ENCODE measurements at regions not wholly inside any gene's neighbourhood (a gene's known extent, or its start where the extent isn't known, plus 50 kb on each side); places are given as distances from the start of the nearest gene placed in this dataset.

DNA sequence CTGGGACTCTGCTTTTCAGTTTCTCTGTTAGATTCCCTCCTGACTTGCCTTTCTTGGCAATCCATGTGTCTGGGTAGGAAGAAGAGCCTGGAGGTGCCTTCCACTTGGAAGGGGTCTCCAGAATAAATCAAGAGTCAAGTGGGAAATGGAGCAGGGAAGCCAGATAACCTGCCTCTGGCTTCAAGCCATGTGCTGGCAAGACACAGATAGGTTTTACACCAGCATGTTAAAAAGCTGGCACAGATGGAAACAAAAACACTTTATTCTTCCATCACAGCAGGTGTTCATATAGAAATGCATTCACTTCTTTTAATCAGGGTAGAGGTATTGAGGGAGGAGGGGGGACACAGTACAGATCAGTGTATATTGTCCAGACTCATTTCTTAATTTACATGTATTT is 356.9 kb upstream of the RUNX1 start:
- Histone ChIP-seq H2AFZ (ENCODE audit: insufficient read depth, low read depth, low read length, poor library complexity, severe bottlenecking) (no peak overlapping the region), H3K9ac (ENCODE audit: insufficient read depth, low read length, poor library complexity, severe bottlenecking) (no peak overlapping the region)

DNA sequence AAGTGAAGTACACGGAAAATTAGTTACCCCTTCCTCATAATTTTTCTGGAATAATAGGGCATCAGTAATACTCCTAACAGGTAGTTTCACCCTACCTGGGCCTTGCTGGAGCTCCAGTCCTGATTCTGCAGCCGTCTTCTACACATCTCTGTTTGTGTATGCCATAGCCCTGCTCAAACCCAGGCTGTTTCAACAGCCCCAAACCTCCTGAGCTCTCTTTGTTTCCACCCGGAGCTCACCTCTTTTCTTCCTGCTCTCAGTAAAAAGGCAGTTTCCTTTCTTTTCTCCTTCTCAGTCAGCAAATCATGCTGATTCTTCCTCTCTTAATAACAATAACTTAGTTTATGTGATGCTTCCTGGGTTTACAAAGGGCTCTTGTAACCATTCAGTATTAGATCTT is 355.1 kb upstream of the RUNX1 start:
- Mint-ChIP-seq H3K27ac (no peak overlapping the region), H3K9me3 (no peaks in the 10 kb centered on the region)

More for the DNA sequence above, 356.9 kb upstream of the RUNX1 start:
- Histone ChIP-seq H3K27me3 (ENCODE audit: control insufficient read depth in 2 of 2, insufficient read depth in 2 of 2, low read length in 2 of 2) (no peaks in the 10 kb centered on the region), H3K4me3 (replicated peaks in 1 of 3; ENCODE audit: low read depth in 2 of 3, low read length in 3 of 3) (no peak overlapping the region), H4K20me1 (ENCODE audit: insufficient read depth, low read length) (no peaks in the 10 kb centered on the region), H3K36me3 (replicated peaks in 1 of 2; ENCODE audit: control insufficient read depth in 1 of 2, insufficient read depth in 2 of 2, low read length in 2 of 2) (no peaks in the 10 kb centered on the region), H3K9me3 (replicated peaks in 1 of 2; ENCODE audit: control insufficient read depth in 1 of 2, insufficient read depth in 1 of 2, low read length in 2 of 2) (no peaks in the 10 kb centered on the region), H3K4me1 (ENCODE audit: control insufficient read depth in 1 of 2, insufficient read depth in 2 of 2, low read length in 2 of 2) (no peaks in the 10 kb centered on the region), H3K79me2 (ENCODE audit: insufficient read depth, low read length) (no peaks in the 10 kb centered on the region), H3K27ac (ENCODE audit: low read depth in 1 of 2, low read length in 2 of 2) (no peak overlapping the region), H3K4me2 (replicated peaks; ENCODE audit: extremely low read depth, low read length, poor library complexity, severe bottlenecking) (no peak overlapping the region)
- Mint-ChIP-seq H3K36me3 (no peaks in the 10 kb centered on the region), H3K9me3 (no peaks in the 10 kb centered on the region), H3K27me3 (ENCODE audit: low read depth in 3 of 3) (peaks cover 0 to 6% (median 2%) of the 10 kb centered on the region in 3 donors), H3K4me1 (peaks cover 8% of the 10 kb centered on the region), H3K4me3 (no peak overlapping the region), H3K27ac (no peak overlapping the region)
- no peak for DNase-seq
- intact Hi-C loops (cut with micrococcal nuclease) = no loop called here
- no peak for TF ChIP-seq CTCF (IDR thresholded peaks at IDR 0.05)

More for the DNA sequence above, 355.1 kb upstream of the RUNX1 start:
- 76% methylated on average over 3 of the region's 3 CpGs for WGBS (ENCODE audit: insufficient coverage)
- Histone ChIP-seq H4K20me1 (ENCODE audit: insufficient read depth, low read length) (no peaks in the 10 kb centered on the region), H3K9ac (ENCODE audit: insufficient read depth, low read length, poor library complexity, severe bottlenecking) (no peak overlapping the region), H3K4me3 (replicated peaks in 1 of 3; ENCODE audit: low read depth in 2 of 3, low read length in 3 of 3) (no peak overlapping the region), H2AFZ (ENCODE audit: insufficient read depth, low read depth, low read length, poor library complexity, severe bottlenecking) (no peak overlapping the region), H3K9me3 (replicated peaks in 1 of 2; ENCODE audit: control insufficient read depth in 1 of 2, insufficient read depth in 1 of 2, low read length in 2 of 2) (no peaks in the 10 kb centered on the region), H3K27me3 (ENCODE audit: control insufficient read depth in 2 of 2, insufficient read depth in 2 of 2, low read length in 2 of 2) (no peaks in the 10 kb centered on the region), H3K4me1 (ENCODE audit: control insufficient read depth in 1 of 2, insufficient read depth in 2 of 2, low read length in 2 of 2) (peaks cover 6 to 13% of the 10 kb centered on the region in 2 donors), H3K4me2 (replicated peaks; ENCODE audit: extremely low read depth, low read length, poor library complexity, severe bottlenecking) (no peak overlapping the region), H3K27ac (ENCODE audit: low read depth in 1 of 2, low read length in 2 of 2) (no peak overlapping the region), H3K36me3 (replicated peaks in 1 of 2; ENCODE audit: control insufficient read depth in 1 of 2, insufficient read depth in 2 of 2, low read length in 2 of 2) (no peaks in the 10 kb centered on the region), H3K79me2 (ENCODE audit: insufficient read depth, low read length) (no peaks in the 10 kb centered on the region)
- intact Hi-C loops (cut with micrococcal nuclease) = no loop called here
- Mint-ChIP-seq H3K4me3 (no peak overlapping the region), H3K4me1 (peaks cover 20% of the 10 kb centered on the region), H3K27me3 (ENCODE audit: low read depth in 3 of 3) (peaks cover 0 to 6% (median 2%) of the 10 kb centered on the region in 3 donors), H3K36me3 (no peaks in the 10 kb centered on the region)
- no peak for TF ChIP-seq CTCF (IDR thresholded peaks at IDR 0.05)
- no peak for DNase-seq

Data from CD14-positive monocyte (primary cell).